ENCODE measurements at regions not wholly inside any gene's neighbourhood (a gene's known extent, or its start where the extent isn't known, plus 50 kb on each side); places are given as distances from the start of the nearest gene placed in this dataset.

GRCh38 chr5:58116346-58116745, 343.5 kb downstream of the PLK2 start:
- TF ChIP-seq CTCF (IDR thresholded peaks at IDR 0.05 in 4 of 5, conservative IDR thresholded peaks at IDR 0.05 in 1 of 5) = no peak
- TF ChIP-seq POLR2A (IDR thresholded peaks at IDR 0.05) = no peak
